H9 (cell line): ENCODE measurements at regions not wholly inside any gene's neighbourhood (a gene's known extent, or its start where the extent isn't known, plus 50 kb on each side); places are given as distances from the start of the nearest gene placed in this dataset.

Experiments
- DNase-seq: peaks from one replicate; pipeline ENCODE4 v3.0.0-alpha.2; 2017
- H2AFZ ChIP-seq: one replicate; pipeline ENCODE4 v1.6.1; 2013; ENCODE audit warnings: mild to moderate bottlenecking, low read length, control low read depth, moderate library complexity
- H2AK5ac ChIP-seq: 2 replicates; pipeline ENCODE4 v1.6.1; 2013; ENCODE audit warnings: low read length, control low read depth, mixed read lengths; ENCODE audit not compliant: insufficient read length
- H2BK120ac ChIP-seq: one replicate; pipeline ENCODE4 v1.6.1; 2013; ENCODE audit warnings: low read depth, mild to moderate bottlenecking, low read length, control low read depth, inconsistent platforms; ENCODE audit not compliant: poor library complexity, severe bottlenecking
- H2BK12ac ChIP-seq: 2 replicates; pipeline ENCODE4 v1.6.1; 2013; ENCODE audit warnings: low read length, control low read depth, mixed read lengths, low read depth; ENCODE audit not compliant: insufficient read length
- H2BK15ac ChIP-seq: 2 replicates; pipeline ENCODE4 v1.6.1; 2013; ENCODE audit warnings: low read depth, low read length, control low read depth
- H2BK20ac ChIP-seq: one replicate; pipeline ENCODE4 v1.6.1; 2013; ENCODE audit warnings: low read depth, mild to moderate bottlenecking, low read length, control low read depth, inconsistent platforms; ENCODE audit not compliant: poor library complexity, severe bottlenecking
- H2BK5ac ChIP-seq: 2 replicates; pipeline ENCODE4 v1.6.1; 2013; ENCODE audit warnings: low read length, control low read depth, mixed read lengths; ENCODE audit not compliant: insufficient read length
- H3K14ac ChIP-seq: 2 replicates; pipeline ENCODE4 v1.6.1; 2013; ENCODE audit warnings: low read length, control low read depth; ENCODE audit not compliant: insufficient read depth
- H3K18ac ChIP-seq: 2 replicates; pipeline ENCODE4 v1.6.1; 2013; ENCODE audit warnings: low read depth, mild to moderate bottlenecking, mixed read lengths, low read length, control low read depth; ENCODE audit not compliant: insufficient read length
- H3K23ac ChIP-seq: 2 replicates; pipeline ENCODE4 v1.6.1; 2013; ENCODE audit warnings: low read length, control low read depth, mixed read lengths, low read depth; ENCODE audit not compliant: insufficient read length
- H3K23me2 ChIP-seq: 2 replicates; pipeline ENCODE4 v1.6.1; 2013; ENCODE audit warnings: low read depth, mild to moderate bottlenecking, mixed read lengths, low read length, control low read depth; ENCODE audit not compliant: insufficient read length, poor library complexity, severe bottlenecking
- H3K27ac ChIP-seq: 2 replicates; pipeline ENCODE4 v1.5.1; 2013; ENCODE audit warnings: low read length, control low read depth, mixed read lengths, low read depth; ENCODE audit not compliant: insufficient read length
- H3K27me3 ChIP-seq: 2 replicates; pipeline ENCODE4 v1.6.1; 2013; ENCODE audit warnings: low read length, control low read depth, inconsistent platforms; ENCODE audit not compliant: insufficient read depth
- H3K4ac ChIP-seq: 2 replicates; pipeline ENCODE4 v1.6.1; 2013; ENCODE audit warnings: low read depth, mild to moderate bottlenecking, control low read depth, inconsistent platforms, low read length, moderate library complexity
- H3K4me1 ChIP-seq: 2 replicates; pipeline ENCODE4 v1.6.1; 2013; ENCODE audit warnings: low read length, control low read depth, inconsistent platforms; ENCODE audit not compliant: insufficient read depth
- H3K4me2 ChIP-seq: 2 replicates; pipeline ENCODE4 v1.6.1; 2013; ENCODE audit warnings: low read length, control low read depth, mixed read lengths; ENCODE audit not compliant: insufficient read length, insufficient read depth
- H3K56ac ChIP-seq: 2 replicates; pipeline ENCODE4 v1.6.1; 2013; ENCODE audit warnings: low read depth, mild to moderate bottlenecking, mixed read lengths, low read length, control low read depth; ENCODE audit not compliant: insufficient read length
- H3K79me1 ChIP-seq: 2 replicates; pipeline ENCODE4 v1.6.1; 2013; ENCODE audit warnings: low read depth, mild to moderate bottlenecking, moderate library complexity, low read length, control low read depth, inconsistent platforms; ENCODE audit not compliant: insufficient read depth, poor library complexity, severe bottlenecking
- H3K79me2 ChIP-seq: 2 replicates; pipeline ENCODE4 v1.6.1; 2013; ENCODE audit warnings: low read length, control low read depth, inconsistent platforms; ENCODE audit not compliant: insufficient read depth
- H3K9ac ChIP-seq: 2 replicates; pipeline ENCODE4 v1.6.1; 2013; ENCODE audit warnings: low read length, control low read depth, mixed read lengths; ENCODE audit not compliant: insufficient read length; ENCODE audit errors: extremely low read depth
- H3K9me3 ChIP-seq: one replicate; pipeline ENCODE4 v1.6.1; 2013; ENCODE audit warnings: low read depth, low read length, inconsistent platforms; ENCODE audit not compliant: control insufficient read depth
- H3T11ph ChIP-seq: one replicate; pipeline ENCODE4 v1.6.1; 2013; ENCODE audit warnings: mild to moderate bottlenecking, low read length, control low read depth, inconsistent platforms
- H4K20me1 ChIP-seq: one replicate; pipeline ENCODE4 v1.6.1; 2013; ENCODE audit not compliant: control insufficient read depth, insufficient read length, insufficient read depth
- H4K5ac ChIP-seq: 2 replicates; pipeline ENCODE4 v1.6.1; 2013; ENCODE audit warnings: low read depth, mild to moderate bottlenecking, mixed read lengths, low read length, control low read depth; ENCODE audit not compliant: insufficient read length
- H4K8ac ChIP-seq: replicated peaks from 2 replicates; pipeline ENCODE4 v1.6.1; 2013; ENCODE audit warnings: low read length, control low read depth, mixed read lengths, low read depth; ENCODE audit not compliant: insufficient read length
- H4K91ac ChIP-seq: 2 replicates; pipeline ENCODE4 v1.6.1; 2013; ENCODE audit warnings: low read depth, mild to moderate bottlenecking, moderate library complexity, mixed read lengths, low read length, control low read depth; ENCODE audit not compliant: insufficient read length
- H3K27ac Mint-ChIP-seq, 3 experiments: 2 replicates in 2 of 3; 3 replicates in 1 of 3; pipeline ENCODE4 v1.8.0; 2020 to 2021; ENCODE audit warnings: mixed read lengths in 3 of 3, mild to moderate bottlenecking in 1 of 3, moderate library complexity in 1 of 3
- H3K27me3 Mint-ChIP-seq: 2 replicates; pipeline ENCODE4 v1.8.0; 2021; ENCODE audit warnings: low read depth, mild to moderate bottlenecking, moderate library complexity, mixed read lengths
- H3K36me3 Mint-ChIP-seq, 3 experiments: 2 replicates in 2 of 3; 3 replicates in 1 of 3; pipeline ENCODE4 v1.8.0; 2020 to 2021; ENCODE audit warnings: low read depth in 3 of 3, mixed read lengths in 3 of 3; ENCODE audit not compliant: insufficient read depth in 1 of 3
- H3K4me1 Mint-ChIP-seq, 2 experiments: 2 replicates each; pipeline ENCODE4 v1.8.0; 2020; ENCODE audit warnings: mixed read lengths in 2 of 2
- H3K4me3 Mint-ChIP-seq, 2 experiments: 2 replicates in 1 of 2; 3 replicates in 1 of 2; pipeline ENCODE4 v1.8.0; 2020 to 2021; ENCODE audit warnings: mild to moderate bottlenecking in 2 of 2, mixed read lengths in 2 of 2, moderate library complexity in 1 of 2
- H3K9me3 Mint-ChIP-seq, 2 experiments: 2 replicates in 1 of 2; 3 replicates in 1 of 2; pipeline ENCODE4 v1.8.0; 2020; ENCODE audit warnings: mild to moderate bottlenecking in 2 of 2, mixed read lengths in 2 of 2, moderate library complexity in 1 of 2
- CTCF ChIP-seq: fragments of 200-600 bp; sonication (generic); conservative IDR thresholded peaks from 3 replicates; pipeline ENCODE4 v1.8.0; 2021; ENCODE audit warnings: antibody characterized with exemption, mild to moderate bottlenecking
- WGBS: extraction: QIAGEN DNeasy Blood & Tissue Kit; methylation state at CpG from one replicate; pipeline ENCODE4 v1.1.7; 2013; ENCODE audit warnings: missing lambda C conversion rate, low lambda C conversion rate, mixed read lengths; ENCODE audit not compliant: insufficient read length; ENCODE audit errors: extremely low coverage; 5-methylcytosine and 5-hydroxymethylcytosine counted together

DNA sequence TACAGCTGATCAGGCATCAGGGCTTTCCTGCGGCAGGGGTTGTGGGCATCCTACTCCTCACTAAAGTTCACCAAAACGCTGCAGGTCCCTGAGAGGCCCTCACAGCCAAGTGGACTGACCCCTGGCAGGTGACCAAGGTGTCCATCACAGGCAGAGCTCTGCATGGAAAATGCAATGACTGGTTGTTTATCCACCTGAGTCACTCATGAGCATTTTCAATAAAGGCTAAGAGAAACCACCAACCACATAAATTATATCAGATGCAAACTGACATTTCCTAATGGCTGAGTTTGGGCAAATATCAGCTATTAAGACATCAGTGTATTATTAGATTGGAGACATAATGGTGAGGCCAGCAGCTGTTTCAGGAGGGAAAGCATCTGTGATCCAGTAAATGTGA, 152.7 kb upstream of the SYNDIG1 start:
- H3K18ac ChIP-seq, result no peak overlapping the region
- no peaks in the 10 kb centered on the region; a peak in 1 of 7 replicates for H3K36me3 Mint-ChIP-seq
- no peak overlapping the region for H2BK120ac ChIP-seq
- no peak overlapping the region for H3K23ac ChIP-seq
- no peak overlapping the region for H2AFZ ChIP-seq
- no peak overlapping the region for H2BK20ac ChIP-seq
- H3K4me1 ChIP-seq, result no peaks in the 10 kb centered on the region
- no peaks in the 10 kb centered on the region for H4K20me1 ChIP-seq
- no CpG with 5 or more reads among the region's 2 CpGs for WGBS
- peaks cover 13% of the 10 kb centered on the region for H3K27me3 Mint-ChIP-seq
- no peak overlapping the region for H3K4me3 Mint-ChIP-seq
- H2BK15ac ChIP-seq, result no peak overlapping the region
- no peak overlapping the region for H2AK5ac ChIP-seq
- no peak overlapping the region for H3K4me2 ChIP-seq
- no peaks in the 10 kb centered on the region; a peak in 1 of 5 replicates for H3K9me3 Mint-ChIP-seq
- H4K8ac ChIP-seq, result no peak overlapping the region
- no peak overlapping the region for H2BK5ac ChIP-seq
- H3K14ac ChIP-seq, result no peak overlapping the region
- no peaks in the 10 kb centered on the region for H3K79me1 ChIP-seq
- H3K4ac ChIP-seq, result no peak overlapping the region
- H3K27ac ChIP-seq, result no peak overlapping the region
- H3K9ac ChIP-seq, result no peak overlapping the region
- H2BK12ac ChIP-seq, result no peak overlapping the region
- no peak overlapping the region for H4K5ac ChIP-seq
- no peaks in the 10 kb centered on the region for H3K79me2 ChIP-seq
- no peaks in the 10 kb centered on the region for H3K9me3 ChIP-seq
- no peak for TF ChIP-seq CTCF
- no peaks in the 10 kb centered on the region for H3K27me3 ChIP-seq
- H3T11ph ChIP-seq, result no peak overlapping the region
- DNase-seq, result no peak
- no peak overlapping the region for H3K27ac Mint-ChIP-seq
- no peaks in the 10 kb centered on the region for H3K23me2 ChIP-seq
- no peak overlapping the region for H4K91ac ChIP-seq
- no peak overlapping the region for H3K56ac ChIP-seq
- no peaks in the 10 kb centered on the region for H3K4me1 Mint-ChIP-seq
